Mesenchymal stem cell (in vitro differentiated cells and primary cell): ENCODE measurements at regions not wholly inside any gene's neighbourhood (a gene's known extent, or its start where the extent isn't known, plus 50 kb on each side); places are given as distances from the start of the nearest gene placed in this dataset.
A peak's percentile ranks its signal among the peaks of the same experiment; 100 is the strongest.

ENCODE experiments used
- DNase-seq: peaks from one replicate; pipeline ENCODE4 v3.0.0-alpha.2; 2013
- H2AFZ ChIP-seq: one replicate; pipeline ENCODE4 v1.6.1; 2013; ENCODE audit warnings: low read depth, mild to moderate bottlenecking, control low read depth, inconsistent platforms, low read length, moderate library complexity
- H2AK5ac ChIP-seq: 2 replicates; pipeline ENCODE4 v1.6.1; 2013; ENCODE audit warnings: low read length, moderate library complexity, mild to moderate bottlenecking, inconsistent platforms; ENCODE audit not compliant: severe bottlenecking
- H2BK120ac ChIP-seq: one replicate; pipeline ENCODE4 v1.6.1; 2013; ENCODE audit warnings: low read depth, mild to moderate bottlenecking, inconsistent platforms, low read length, moderate library complexity
- H2BK12ac ChIP-seq, 2 experiments: one replicate each; pipeline ENCODE4 v1.6.1; 2013; ENCODE audit warnings: inconsistent platforms in 2 of 2, low read length in 2 of 2, mild to moderate bottlenecking in 2 of 2, moderate library complexity in 2 of 2, control low read depth in 1 of 2
- H2BK15ac ChIP-seq: one replicate; pipeline ENCODE4 v1.6.1; 2013; ENCODE audit warnings: mild to moderate bottlenecking, low read depth, inconsistent platforms; ENCODE audit not compliant: poor library complexity, severe bottlenecking
- H2BK5ac ChIP-seq: 2 replicates; pipeline ENCODE4 v1.6.1; 2013; ENCODE audit warnings: low read depth, mild to moderate bottlenecking, low read length, control low read depth, inconsistent platforms; ENCODE audit not compliant: poor library complexity, severe bottlenecking
- H3K14ac ChIP-seq, 2 experiments: one replicate each; pipeline ENCODE4 v1.6.1; 2013; ENCODE audit warnings: inconsistent platforms in 2 of 2, low read length in 2 of 2, control low read depth in 1 of 2, mild to moderate bottlenecking in 1 of 2, moderate library complexity in 1 of 2
- H3K18ac ChIP-seq, 2 experiments: one replicate each; pipeline ENCODE4 v1.6.1; 2013; ENCODE audit warnings: inconsistent platforms in 2 of 2, low read length in 2 of 2, control low read depth in 1 of 2, low read depth in 1 of 2, mild to moderate bottlenecking in 1 of 2
- H3K23ac ChIP-seq, 2 experiments: one replicate each; pipeline ENCODE4 v1.6.1; 2013; ENCODE audit warnings: inconsistent platforms in 2 of 2, low read length in 2 of 2, mild to moderate bottlenecking in 2 of 2, moderate library complexity in 2 of 2, control low read depth in 1 of 2
- H3K27ac ChIP-seq: 2 replicates; pipeline ENCODE4 v1.5.1; 2013; ENCODE audit warnings: mild to moderate bottlenecking, moderate library complexity, low read length, control low read depth, inconsistent platforms; ENCODE audit not compliant: poor library complexity, severe bottlenecking
- H3K27me3 ChIP-seq, 2 experiments: 2 replicates each; pipeline versions ENCODE4 v1.6.1 to v1.7.0; 2013; ENCODE audit warnings: low read length in 2 of 2, mild to moderate bottlenecking in 2 of 2, moderate library complexity in 2 of 2, control low read depth in 1 of 2, inconsistent platforms in 1 of 2; ENCODE audit not compliant: control insufficient read depth in 1 of 2, insufficient read depth in 1 of 2
- H3K36me3 ChIP-seq, 2 experiments: 2 replicates each; pipeline versions ENCODE4 v1.6.1 to v1.7.0; 2013; ENCODE audit warnings: low read length in 2 of 2, control low read depth in 1 of 2, inconsistent platforms in 1 of 2, low read depth in 1 of 2, mild to moderate bottlenecking in 1 of 2; ENCODE audit not compliant: insufficient read depth in 2 of 2, control insufficient read depth in 1 of 2
- H3K4ac ChIP-seq, 2 experiments: one replicate each; pipeline ENCODE4 v1.6.1; 2013; ENCODE audit warnings: inconsistent platforms in 2 of 2, low read length in 2 of 2, mild to moderate bottlenecking in 2 of 2, moderate library complexity in 2 of 2, control low read depth in 1 of 2, low read depth in 1 of 2
- H3K4me1 ChIP-seq: 2 replicates; pipeline ENCODE4 v1.6.1; 2013; ENCODE audit warnings: low read depth, low read length, control low read depth; ENCODE audit not compliant: control insufficient read depth, insufficient read depth
- H3K4me2 ChIP-seq: 2 replicates; pipeline ENCODE4 v1.6.1; 2013; ENCODE audit warnings: low read length, mild to moderate bottlenecking, inconsistent platforms; ENCODE audit not compliant: poor library complexity, severe bottlenecking
- H3K4me3 ChIP-seq, 2 experiments: 2 replicates each; pipeline versions ENCODE4 v1.5.1 to v1.7.0; 2013; ENCODE audit warnings: low read length in 2 of 2, mild to moderate bottlenecking in 2 of 2, control low read depth in 1 of 2, low read depth in 1 of 2; ENCODE audit not compliant: insufficient read depth in 1 of 2
- H3K79me1 ChIP-seq: replicated peaks from 2 replicates; pipeline ENCODE4 v1.6.1; 2013; ENCODE audit warnings: mild to moderate bottlenecking, control low read depth, low read length, inconsistent platforms; ENCODE audit not compliant: poor library complexity, severe bottlenecking
- H3K9ac ChIP-seq: 2 replicates; pipeline ENCODE4 v1.7.0; 2013; ENCODE audit warnings: mild to moderate bottlenecking, low read length, moderate library complexity
- H3K9me3 ChIP-seq: 2 replicates; pipeline ENCODE4 v1.7.0; 2013; ENCODE audit warnings: mild to moderate bottlenecking, low read length; ENCODE audit not compliant: control insufficient read depth
- H4K8ac ChIP-seq: one replicate; pipeline ENCODE4 v1.6.1; 2013; ENCODE audit warnings: inconsistent platforms, mild to moderate bottlenecking, low read length, moderate library complexity
- H4K91ac ChIP-seq: one replicate; pipeline ENCODE4 v1.6.1; 2013; ENCODE audit warnings: mild to moderate bottlenecking, low read length, inconsistent platforms
- WGBS: methylation state at CpG from one replicate; pipeline ENCODE4 v1.1.7; 2013; ENCODE audit warnings: mixed read lengths; 5-methylcytosine and 5-hydroxymethylcytosine counted together

DNA sequence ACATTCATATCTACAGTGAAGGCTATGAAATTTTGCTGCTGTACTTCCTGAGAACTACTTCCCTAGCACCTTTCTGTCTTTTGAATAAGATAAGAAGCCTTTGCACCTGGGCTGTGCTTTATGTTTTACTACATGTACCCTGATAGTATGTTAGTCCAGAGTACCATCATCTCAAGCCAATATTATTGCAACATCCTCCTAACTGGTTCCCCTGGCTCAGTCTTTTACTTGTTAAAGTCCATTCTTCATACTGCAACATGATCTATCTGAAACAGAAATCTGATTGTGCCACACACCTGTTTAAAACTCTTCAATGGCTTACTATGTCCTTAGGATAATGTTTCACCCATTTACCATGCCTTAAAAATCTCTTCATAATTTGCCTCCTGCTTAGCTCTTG lies 102.3 kb downstream of the AGTR2 start:
- Histone ChIP-seq H2AFZ (no peak overlapping the region), H4K91ac (no peak overlapping the region), H3K4me3 (no peak overlapping the region), H3K23ac (no peak overlapping the region), H3K14ac (no peak overlapping the region), H3K9ac (no peak overlapping the region), H3K27me3 (no peaks in the 10 kb centered on the region), H2BK5ac (no peak overlapping the region), H3K79me1 (no peaks in the 10 kb centered on the region), H2BK12ac (no peak overlapping the region), H2AK5ac (no peak overlapping the region), H2BK120ac (no peak overlapping the region), H3K9me3 (no peaks in the 10 kb centered on the region), H3K27ac (peak overlapping the region; percentile 14), H3K36me3 (no peaks in the 10 kb centered on the region), H3K4ac (no peak overlapping the region), H3K4me2 (no peak overlapping the region), H4K8ac (no peak overlapping the region), H3K18ac (no peak overlapping the region), H3K4me1 (no peaks in the 10 kb centered on the region), H2BK15ac (no peak overlapping the region)
- no peak for DNase-seq

DNA sequence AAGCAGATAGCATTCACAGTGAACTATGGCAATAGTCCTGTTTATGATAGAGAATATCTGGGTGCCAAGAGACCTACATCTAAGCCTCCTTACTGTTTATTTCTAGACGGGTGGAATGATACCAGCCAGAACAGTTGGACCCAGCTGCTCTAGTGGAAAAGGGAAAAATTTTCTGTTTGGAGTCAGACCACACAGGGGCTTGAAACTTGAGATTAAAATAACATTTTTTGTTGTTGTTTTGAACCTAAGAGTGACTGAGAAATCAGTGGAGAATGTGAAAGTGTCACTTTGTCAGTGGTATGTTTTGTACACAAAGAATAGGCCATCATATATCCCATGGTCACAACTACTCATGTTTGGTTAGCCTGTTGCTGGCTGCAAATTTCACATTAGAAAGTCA lies 105.7 kb downstream of the AGTR2 start:
- Histone ChIP-seq H2BK120ac (no peak overlapping the region), H3K27ac (no peak overlapping the region), H3K23ac (no peak overlapping the region), H2BK5ac (no peak overlapping the region), H2BK12ac (no peak overlapping the region), H3K9ac (no peak overlapping the region), H3K4me1 (no peaks in the 10 kb centered on the region), H3K4me3 (no peak overlapping the region), H3K79me1 (no peaks in the 10 kb centered on the region), H4K8ac (no peak overlapping the region), H2BK15ac (no peak overlapping the region), H3K4ac (no peak overlapping the region), H3K9me3 (no peaks in the 10 kb centered on the region), H2AK5ac (no peak overlapping the region), H3K18ac (no peak overlapping the region), H2AFZ (no peak overlapping the region), H3K27me3 (no peaks in the 10 kb centered on the region), H3K36me3 (no peaks in the 10 kb centered on the region), H3K4me2 (no peak overlapping the region), H4K91ac (no peak overlapping the region), H3K14ac (no peak overlapping the region)
- WGBS: 60% methylated on average over 1 of the region's 1 CpG
- peak; percentile 36 for DNase-seq

DNA sequence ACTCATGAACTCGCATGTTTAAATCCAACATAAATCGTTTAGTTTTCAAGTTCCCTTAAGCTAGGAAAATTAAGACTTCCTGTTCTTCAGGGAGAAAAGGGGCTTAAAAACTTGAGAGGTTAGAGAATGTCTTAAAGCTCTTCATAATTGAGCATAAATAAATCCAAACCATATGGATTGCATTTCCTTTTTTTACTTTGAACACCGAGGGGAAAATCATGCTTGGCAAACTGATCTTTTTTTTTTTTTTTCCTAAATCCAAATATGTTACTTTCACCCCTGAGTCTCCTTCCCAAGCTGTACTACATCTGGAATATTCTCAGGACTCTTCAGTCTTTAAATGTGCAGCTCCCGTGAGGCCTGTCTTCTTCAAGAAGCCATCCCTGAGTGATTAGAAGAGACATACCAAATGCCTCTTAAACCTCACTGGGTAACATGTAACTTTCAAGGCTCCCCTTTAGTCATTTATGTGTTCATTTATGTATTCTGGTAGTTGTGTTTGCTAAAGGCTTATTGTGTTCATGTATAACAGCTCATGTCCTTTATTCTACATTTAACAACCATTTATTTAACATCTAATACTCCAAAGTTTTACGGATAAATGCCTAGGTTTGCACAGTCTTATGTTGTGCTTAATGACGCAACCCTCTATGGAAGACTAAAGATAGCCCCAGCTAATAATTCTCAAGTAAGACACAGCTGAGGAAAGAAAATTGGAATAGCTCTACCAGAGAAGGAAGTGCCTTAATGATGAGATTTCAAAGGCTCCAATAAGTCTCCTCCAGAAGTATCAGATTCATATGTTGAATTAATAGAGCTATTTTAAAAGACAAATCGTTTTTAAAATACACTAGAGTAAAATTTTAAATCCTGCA lies 107.0 kb downstream of the AGTR2 start:
- Histone ChIP-seq H3K9ac (no peak overlapping the region), H3K4me2 (no peak overlapping the region), H3K9me3 (no peaks in the 10 kb centered on the region), H3K23ac (no peak overlapping the region), H3K27me3 (no peaks in the 10 kb centered on the region), H3K27ac (no peak overlapping the region), H2AK5ac (no peak overlapping the region), H3K4ac (no peak overlapping the region), H2AFZ (no peak overlapping the region), H2BK15ac (no peak overlapping the region), H2BK12ac (no peak overlapping the region), H2BK120ac (no peak overlapping the region), H3K4me1 (no peaks in the 10 kb centered on the region), H4K8ac (no peak overlapping the region), H2BK5ac (no peak overlapping the region), H3K18ac (no peak overlapping the region), H3K14ac (no peak overlapping the region), H4K91ac (no peak overlapping the region), H3K79me1 (no peaks in the 10 kb centered on the region), H3K36me3 (no peaks in the 10 kb centered on the region), H3K4me3 (no peak overlapping the region)
- DNase-seq: no peak
- WGBS: 83% methylated on average over 2 of the region's 7 CpGs

DNA sequence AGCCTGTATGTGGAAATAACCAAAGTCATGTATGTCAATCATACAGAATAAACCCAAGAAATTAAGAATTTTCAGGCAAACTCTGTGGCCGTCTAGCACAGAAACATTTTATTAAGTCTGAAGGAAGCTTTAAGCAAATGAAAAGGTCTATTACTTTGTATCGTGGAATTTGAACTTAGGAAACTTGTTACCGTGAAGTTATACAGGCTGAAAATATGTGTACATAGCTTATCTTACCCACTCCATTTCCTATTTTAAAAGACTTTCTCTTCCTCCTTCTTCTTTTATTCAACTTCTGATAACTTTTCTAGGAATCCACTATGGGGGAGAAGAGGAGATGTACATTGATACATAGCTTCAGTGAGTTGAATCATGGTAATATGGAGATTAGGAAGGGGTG lies 108.3 kb downstream of the AGTR2 start:
- H3K4me1 ChIP-seq: no peaks in the 10 kb centered on the region
- no peaks in the 10 kb centered on the region for H3K79me1 ChIP-seq
- H3K36me3 ChIP-seq: no peaks in the 10 kb centered on the region
- H3K9ac ChIP-seq: no peak overlapping the region
- H3K18ac ChIP-seq: no peak overlapping the region
- no peak overlapping the region for H3K4me2 ChIP-seq
- no peak for DNase-seq
- no peaks in the 10 kb centered on the region for H3K9me3 ChIP-seq
- H3K14ac ChIP-seq: no peak overlapping the region
- H4K91ac ChIP-seq: no peak overlapping the region
- no peak overlapping the region for H2BK12ac ChIP-seq
- no peaks in the 10 kb centered on the region for H3K27me3 ChIP-seq
- H2BK15ac ChIP-seq: no peak overlapping the region
- no peak overlapping the region for H2BK5ac ChIP-seq
- WGBS: no CpG with 5 or more reads among the region's 3 CpGs
- no peak overlapping the region for H4K8ac ChIP-seq
- no peak overlapping the region for H3K4ac ChIP-seq
- no peak overlapping the region for H3K23ac ChIP-seq
- H2AFZ ChIP-seq: no peak overlapping the region
- H2BK120ac ChIP-seq: no peak overlapping the region
- H3K27ac ChIP-seq: no peak overlapping the region
- no peak overlapping the region for H2AK5ac ChIP-seq
- no peak overlapping the region for H3K4me3 ChIP-seq
